ENCODE measurements at regions not wholly inside any gene's neighbourhood (a gene's known extent, or its start where the extent isn't known, plus 50 kb on each side); places are given as distances from the start of the nearest gene placed in this dataset.

GRCh38 chr10:78914502-78915189 lies 154.1 kb upstream of the ZMIZ1 start:
- DNase-seq = no peak

GRCh38 chr10:78915190-78915518 lies 153.6 kb upstream of the ZMIZ1 start:
- DNase-seq = no peak

DNA sequence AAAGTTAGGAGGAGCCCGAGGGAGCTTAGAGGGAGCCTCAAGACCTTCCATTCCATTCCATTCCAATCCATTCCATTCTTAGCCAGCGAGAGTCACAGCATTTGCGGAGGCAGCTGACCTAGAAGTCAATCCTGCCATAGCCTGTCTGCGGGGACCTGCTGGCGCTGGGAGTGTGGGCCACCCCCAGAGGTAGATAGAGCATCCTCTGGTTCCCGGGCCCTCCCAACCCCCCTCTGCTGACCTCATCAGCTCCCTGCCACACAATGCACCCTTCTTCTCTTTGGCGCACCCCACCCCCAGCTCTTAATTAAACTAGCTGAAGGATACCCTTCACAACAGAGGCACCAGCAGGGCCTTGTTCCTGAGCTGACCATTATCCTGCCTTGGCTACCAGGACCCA lies 152.5 kb upstream of the ZMIZ1 start:
- DNase-seq = no peak

- no peak for DNase-seq
Measured at GRCh38 chr10:78919181-78919966, 149.4 kb upstream of the ZMIZ1 start.

DNA sequence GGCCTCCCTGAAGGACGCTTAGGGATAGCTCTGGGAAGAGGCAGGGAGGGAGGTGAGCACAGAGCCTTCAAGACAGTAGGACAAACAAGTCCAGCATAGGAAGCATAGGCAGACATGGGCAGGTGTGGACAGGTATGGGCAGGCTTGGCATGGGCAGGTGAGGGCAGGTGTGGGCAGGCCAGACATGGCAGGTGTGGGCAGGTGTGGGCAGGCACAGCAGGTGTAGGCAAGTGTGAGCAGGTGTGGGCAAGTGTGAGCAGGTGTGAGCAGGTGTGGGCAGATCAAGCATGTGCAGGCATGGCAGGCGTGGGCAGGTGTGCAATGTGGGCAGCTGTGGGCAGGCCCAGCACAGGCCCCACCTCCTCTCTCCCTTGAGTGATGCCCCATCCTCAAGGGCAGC lies 148.8 kb upstream of the ZMIZ1 start:
- DNase-seq = no peak

GRCh38 chr10:78921895-78922294 lies 146.9 kb upstream of the ZMIZ1 start:
- no peak for DNase-seq

- DNase-seq = no peak
Measured at GRCh38 chr10:78923647-78924318, 145.0 kb upstream of the ZMIZ1 start.

DNA sequence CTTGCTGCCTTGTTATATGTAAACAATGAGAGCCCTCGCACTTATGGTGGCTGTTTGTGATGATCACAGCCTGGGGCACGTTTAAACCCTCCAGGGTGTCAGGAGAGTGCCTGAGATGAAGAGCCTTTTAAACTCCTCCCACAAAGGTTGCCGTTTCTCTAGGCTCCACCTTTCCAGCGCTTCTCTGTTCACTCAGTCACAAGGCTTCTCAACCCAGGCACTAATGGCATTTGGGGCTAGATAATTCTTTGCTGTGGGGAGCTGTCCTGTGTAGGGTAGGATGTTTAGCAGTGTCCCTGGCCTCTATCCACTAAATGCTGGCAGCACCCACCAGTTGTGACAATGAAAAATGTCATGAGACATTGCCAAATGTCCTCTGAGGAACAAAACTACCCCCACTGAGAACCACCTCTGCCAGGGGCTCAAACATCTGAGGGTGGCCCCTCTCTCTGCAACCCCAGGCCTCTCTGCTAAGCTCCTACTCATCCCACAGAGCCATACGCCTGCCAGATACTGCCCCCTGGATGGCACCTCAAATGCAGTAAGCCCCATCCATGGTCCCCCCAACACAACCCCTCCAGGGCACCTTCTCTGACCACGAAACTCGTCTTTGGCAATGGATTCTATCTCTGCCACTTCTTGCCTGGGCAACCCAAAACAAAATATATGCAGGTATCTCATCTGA lies 144.3 kb upstream of the ZMIZ1 start:
- DNase-seq = no peak

- DNase-seq = no peak
Measured at GRCh38 chr10:78925275-78925674, 143.5 kb upstream of the ZMIZ1 start.

DNA sequence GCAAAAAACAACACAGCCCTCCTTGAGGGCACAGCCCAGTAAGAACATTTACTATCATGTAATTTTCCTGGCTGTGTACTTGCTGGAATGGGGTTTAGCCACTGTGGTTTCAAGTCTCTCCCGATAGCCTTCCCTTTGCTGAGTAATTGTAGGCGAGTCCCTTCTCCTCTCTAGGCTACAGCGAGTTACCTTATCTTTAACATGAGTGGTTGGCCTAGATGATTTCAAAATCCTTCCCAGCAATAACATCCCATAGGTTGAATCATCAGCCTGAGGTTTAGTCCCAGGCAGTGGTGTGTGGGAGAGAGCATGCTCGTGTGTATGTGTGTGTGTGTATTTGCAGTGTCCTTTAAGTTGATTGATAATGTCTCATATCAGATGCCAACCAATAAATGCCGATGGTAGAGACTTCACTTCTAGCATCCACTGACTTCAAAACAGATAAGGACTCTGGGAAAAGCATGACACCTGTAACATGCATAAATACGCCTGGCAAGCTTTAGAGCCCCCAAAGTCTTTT lies 142.9 kb upstream of the ZMIZ1 start:
- no peak for DNase-seq

- no peak for DNase-seq
Measured at GRCh38 chr10:78927257-78927995, 141.3 kb upstream of the ZMIZ1 start.

- DNase-seq = no peak
Measured at GRCh38 chr10:78928330-78928729, 140.4 kb upstream of the ZMIZ1 start.

GRCh38 chr10:78929541-78929940 lies 139.2 kb upstream of the ZMIZ1 start:
- no peak for DNase-seq

DNA sequence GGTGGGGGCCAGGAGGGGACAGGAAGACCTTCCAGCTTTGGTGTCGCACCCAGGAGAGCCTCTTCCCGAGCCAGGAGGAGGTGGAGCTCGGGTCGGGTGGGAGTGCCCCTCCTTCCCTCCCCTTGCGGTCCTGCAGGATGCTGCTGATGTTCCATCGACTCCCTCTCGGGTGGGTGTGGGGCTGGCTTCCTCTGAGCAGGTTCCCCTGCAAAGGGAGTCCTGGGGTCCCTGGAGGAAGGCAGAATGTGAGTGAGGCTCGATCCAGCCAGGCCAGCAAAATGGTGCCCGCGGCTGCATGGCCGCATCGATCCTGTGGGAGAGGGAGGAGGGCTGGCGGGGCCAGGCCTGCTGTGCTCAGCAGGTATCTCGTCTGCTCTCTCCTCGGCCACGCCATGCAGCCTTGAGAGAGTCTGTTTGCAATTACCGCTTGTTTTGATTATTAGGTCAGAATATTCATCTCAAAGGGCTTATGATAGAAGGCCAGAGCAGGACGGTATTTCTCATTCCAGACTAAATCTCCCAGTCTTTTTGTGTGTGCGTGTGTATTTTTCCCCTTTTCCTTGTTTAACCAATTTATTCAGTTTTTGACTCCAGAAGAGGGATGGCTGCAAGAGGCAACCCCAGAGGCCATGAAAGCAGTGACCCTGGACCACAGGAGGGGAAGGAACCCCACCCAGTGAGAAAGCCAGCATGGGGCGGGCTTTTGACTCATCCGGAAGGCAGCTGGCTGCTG lies 137.3 kb upstream of the ZMIZ1 start:
- DNase-seq = no peak

DNA sequence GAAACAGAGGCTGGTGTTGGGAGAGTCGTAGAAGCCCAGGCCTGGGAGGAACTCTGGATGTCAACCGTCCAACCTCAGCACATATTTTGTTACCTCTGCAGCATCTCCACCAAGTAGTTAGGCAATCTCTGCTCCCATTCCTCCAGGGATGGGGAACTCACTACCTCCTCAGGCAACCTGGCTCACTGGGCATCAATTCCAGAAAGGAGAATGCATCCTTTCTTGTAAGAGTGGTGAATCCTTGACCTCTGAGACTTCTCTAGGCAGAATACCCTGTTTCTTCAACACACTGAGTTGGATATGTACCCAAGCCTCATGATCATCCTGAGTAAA lies 136.7 kb upstream of the ZMIZ1 start:
- no peak for DNase-seq

DNA sequence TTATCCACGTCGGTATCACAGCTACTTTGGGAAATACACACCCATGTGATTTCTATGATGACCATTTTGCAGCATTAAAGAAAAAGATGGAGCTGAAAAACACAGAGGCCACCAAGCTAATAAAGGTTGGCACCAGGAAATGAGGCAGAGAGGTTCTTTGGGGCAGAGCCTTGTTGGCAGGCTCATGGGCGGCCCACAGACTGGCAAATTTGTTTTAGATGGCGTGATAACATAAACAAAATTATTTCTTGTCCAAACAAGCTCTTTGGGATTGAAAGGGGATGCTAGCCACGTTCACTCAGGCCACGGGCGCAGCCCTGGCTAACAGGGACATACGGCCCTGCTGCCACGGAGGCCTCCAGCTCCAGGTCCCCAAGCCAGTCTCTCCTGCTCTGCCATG lies 135.9 kb upstream of the ZMIZ1 start:
- DNase-seq = no peak

- DNase-seq = no peak
Measured at GRCh38 chr10:78933828-78934531, 134.8 kb upstream of the ZMIZ1 start.

- no peak for DNase-seq
Measured at GRCh38 chr10:78934532-78934898, 134.3 kb upstream of the ZMIZ1 start.

DNA sequence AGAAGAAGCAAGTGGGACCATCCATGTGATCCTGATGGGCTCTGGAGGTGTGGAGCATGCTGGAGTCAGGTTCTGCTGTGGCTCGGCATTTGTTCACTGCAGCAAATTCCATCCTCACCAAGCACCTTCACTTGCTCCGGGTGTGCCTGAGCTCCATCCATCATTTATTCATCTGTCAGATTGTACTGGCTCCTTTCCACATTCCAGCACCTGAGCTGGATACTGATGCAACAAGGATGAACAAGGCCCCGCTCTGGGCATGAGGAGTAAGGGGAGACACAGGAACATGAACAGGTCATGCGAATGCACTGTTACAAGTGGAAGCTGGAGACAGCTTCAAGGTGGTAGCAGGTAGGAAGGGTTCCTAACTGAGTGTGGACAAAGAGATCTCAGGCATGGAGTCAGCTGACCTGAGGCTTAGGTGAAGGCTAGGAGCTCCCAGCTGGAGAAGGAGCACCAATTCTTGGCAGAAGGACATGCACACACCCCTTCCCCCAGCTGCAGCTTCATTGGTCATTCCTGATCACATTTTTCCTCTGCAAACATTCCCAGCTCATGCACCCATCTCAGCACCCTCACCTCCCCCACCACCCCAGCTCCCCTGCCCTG lies 133.7 kb upstream of the ZMIZ1 start:
- no peak for DNase-seq

DNA sequence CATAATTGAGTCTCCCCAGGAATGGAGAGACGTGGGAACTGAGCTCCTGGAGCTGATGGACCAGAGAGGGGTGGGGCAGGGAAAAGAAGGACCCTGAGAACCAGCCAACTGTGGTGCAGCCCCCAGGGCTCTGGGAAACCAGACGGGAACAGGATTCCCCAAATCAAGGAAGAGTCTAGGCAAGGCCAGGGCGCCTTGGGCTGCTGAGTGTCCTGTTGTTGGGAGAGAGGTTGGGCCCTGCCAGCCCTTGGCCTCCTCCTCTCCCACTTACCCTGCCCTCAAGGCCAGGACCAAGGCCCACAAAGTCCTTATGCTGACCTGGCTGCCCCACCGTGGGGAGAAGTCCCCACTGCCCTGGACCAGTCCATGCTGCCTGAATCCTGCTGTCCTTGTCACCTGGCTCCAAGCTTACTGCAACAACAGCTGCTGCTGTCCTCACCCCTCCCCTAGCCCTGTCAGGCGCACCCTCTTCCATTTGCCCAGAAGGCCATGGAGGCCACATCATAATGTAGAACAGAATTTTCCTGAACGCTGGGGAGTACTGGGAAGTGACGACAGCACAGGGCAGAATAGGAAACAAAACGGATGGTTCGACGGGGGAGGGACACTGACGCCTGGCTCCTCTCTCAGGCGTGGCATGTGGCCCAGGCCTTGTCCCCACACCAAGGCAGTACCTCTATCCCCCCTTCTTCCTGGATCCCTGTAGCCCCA lies 132.9 kb upstream of the ZMIZ1 start:
- no peak for DNase-seq
